H1 (cell line): ENCODE measurements at regions not wholly inside any gene's neighbourhood (a gene's known extent, or its start where the extent isn't known, plus 50 kb on each side); places are given as distances from the start of the nearest gene placed in this dataset.

Source experiments
- CTCF ChIA-PET: fragments of 300-600 bp; sonication (Branson Sonifier 250); formaldehyde crosslinking; loops from one replicate; lab custom pipeline; 2021; ENCODE audit not compliant: partially characterized antibody; lab: Charles Lee
- POLR2A ChIA-PET: fragments of 300-600 bp; sonication (Branson Sonifier 250); formaldehyde crosslinking; loops from one replicate; lab custom pipeline; 2021; ENCODE audit warnings: inconsistent platforms; ENCODE audit not compliant: partially characterized antibody; lab: Charles Lee
- DNase-seq, 2 experiments: peaks; one replicate each; pipeline versions ENCODE4 v3.0.0 to v3.0.0-alpha.2; 2010 to 2022; ENCODE audit warnings: low spot score in 2 of 2, low read depth in 1 of 2, mixed read lengths in 1 of 2
- FAIRE-seq: peaks from 2 replicates; lab custom pipeline; 2011; peaks lifted over from hg19 to GRCh38; lab: Jason Lieb, UNC
- H2AFZ ChIP-seq: 2 replicates; pipeline ENCODE4 v1.8.1; 2012; ENCODE audit warnings: low read length, inconsistent platforms
- H2AK5ac ChIP-seq: 2 replicates; pipeline ENCODE4 v1.6.1; 2013; ENCODE audit warnings: low read depth, low read length
- H2BK120ac ChIP-seq: replicated peaks from 2 replicates; pipeline ENCODE3; 2013; ENCODE audit warnings: low read depth, low read length, inconsistent platforms
- H2BK12ac ChIP-seq: 2 replicates; pipeline ENCODE4 v1.6.1; 2013; ENCODE audit warnings: low read depth, low read length
- H2BK15ac ChIP-seq: 2 replicates; pipeline ENCODE4 v1.6.1; 2013; ENCODE audit warnings: low read length
- H2BK20ac ChIP-seq: 2 replicates; pipeline ENCODE4 v1.6.1; 2013; ENCODE audit warnings: low read length
- H2BK5ac ChIP-seq: 2 replicates; pipeline ENCODE4 v1.6.1; 2013; ENCODE audit warnings: low read depth, low read length
- H3K14ac ChIP-seq: 2 replicates; pipeline ENCODE4 v1.6.1; 2013; ENCODE audit warnings: inconsistent platforms; ENCODE audit not compliant: insufficient read length
- H3K18ac ChIP-seq: 2 replicates; pipeline ENCODE4 v1.6.1; 2013; ENCODE audit warnings: low read length; ENCODE audit errors: extremely low read depth
- H3K23ac ChIP-seq: 2 replicates; pipeline ENCODE4 v1.6.1; 2013; ENCODE audit warnings: inconsistent platforms; ENCODE audit not compliant: insufficient read length
- H3K23me2 ChIP-seq: 2 replicates; pipeline ENCODE4 v1.6.1; 2013; ENCODE audit warnings: low read depth, low read length
- H3K27ac ChIP-seq: 2 replicates; pipeline ENCODE4 v1.6.1; 2011; ENCODE audit warnings: low read depth, low read length, inconsistent platforms
- H3K27me3 ChIP-seq, 4 experiments: replicated peaks in 1 of 4; 1 replicate in 1 of 4; 2 replicates in 3 of 4; pipeline versions ENCODE4 v1.6.1 to v1.8.1; 2011 to 2013; ENCODE audit warnings: low read length in 3 of 4, mild to moderate bottlenecking in 3 of 4, inconsistent platforms in 2 of 4, mixed read lengths in 2 of 4, moderate library complexity in 1 of 4; ENCODE audit not compliant: control insufficient read depth in 3 of 4, insufficient read depth in 3 of 4; ENCODE audit errors: extremely low read depth in 1 of 4
- H3K36me3 ChIP-seq, 4 experiments: 2 replicates each; pipeline versions ENCODE4 v1.6.1 to v1.8.1; 2011 to 2013; ENCODE audit warnings: mild to moderate bottlenecking in 4 of 4, low read length in 3 of 4, moderate library complexity in 2 of 4, control low read depth in 1 of 4, inconsistent platforms in 1 of 4; ENCODE audit not compliant: insufficient read depth in 4 of 4, control insufficient read depth in 2 of 4
- H3K4ac ChIP-seq: replicated peaks from 2 replicates; pipeline ENCODE3; 2013; ENCODE audit warnings: low read length, low read depth, mixed read lengths, inconsistent platforms; ENCODE audit not compliant: insufficient read length
- H3K4me1 ChIP-seq, 4 experiments: replicated peaks in 1 of 4; 1 replicate in 1 of 4; 2 replicates in 3 of 4; pipeline versions ENCODE4 v1.6.1 to v1.8.1; 2011 to 2013; ENCODE audit warnings: low read length in 3 of 4, inconsistent platforms in 2 of 4, mixed read lengths in 1 of 4; ENCODE audit not compliant: insufficient read depth in 4 of 4, control insufficient read depth in 3 of 4
- H3K4me2 ChIP-seq, 2 experiments: 2 replicates each; pipeline versions ENCODE4 v1.6.1 to v1.8.1; 2011 to 2013; ENCODE audit warnings: low read depth in 2 of 2, low read length in 2 of 2, control low read depth in 1 of 2, inconsistent platforms in 1 of 2, mild to moderate bottlenecking in 1 of 2; ENCODE audit not compliant: insufficient read depth in 1 of 2
- H3K4me3 ChIP-seq, 4 experiments: fragments of 200-600, 300-600 bp in 1 of 4; sonication (generic), shearing (Covaris generic), sonication (Bioruptor Twin) in 1 of 4; 2 replicates each; pipeline versions ENCODE4 v1.5.1 to v1.8.1; 2011 to 2016; ENCODE audit warnings: low read length in 4 of 4, low read depth in 3 of 4, control low read depth in 2 of 4, inconsistent platforms in 2 of 4, mild to moderate bottlenecking in 2 of 4, mixed read lengths in 1 of 4, moderate library complexity in 1 of 4; ENCODE audit not compliant: insufficient read depth in 2 of 4; ENCODE audit errors: extremely low read depth in 1 of 4
- H3K56ac ChIP-seq: replicated peaks from 2 replicates; pipeline ENCODE3; 2013; ENCODE audit warnings: low read depth, mild to moderate bottlenecking, mixed read lengths, low read length, inconsistent platforms; ENCODE audit not compliant: insufficient read length
- H3K79me1 ChIP-seq: 2 replicates; pipeline ENCODE4 v1.6.1; 2013; ENCODE audit warnings: low read depth, low read length, control low read depth
- H3K79me2 ChIP-seq, 2 experiments: 2 replicates each; pipeline versions ENCODE4 v1.6.1 to v1.8.1; 2012 to 2013; ENCODE audit warnings: low read length in 2 of 2, mild to moderate bottlenecking in 2 of 2, inconsistent platforms in 1 of 2; ENCODE audit not compliant: insufficient read depth in 2 of 2, control insufficient read depth in 1 of 2
- H3K9ac ChIP-seq, 4 experiments: replicated peaks in 1 of 4; 1 replicate in 1 of 4; 2 replicates in 3 of 4; pipeline versions ENCODE4 v1.6.1 to v1.8.1; 2011 to 2013; ENCODE audit warnings: low read depth in 3 of 4, low read length in 3 of 4, control low read depth in 2 of 4, mild to moderate bottlenecking in 2 of 4, moderate library complexity in 2 of 4, inconsistent platforms in 1 of 4; ENCODE audit errors: extremely low read depth in 1 of 4
- H3K9me3 ChIP-seq, 2 experiments: 2 replicates each; pipeline versions ENCODE4 v1.6.1 to v1.8.1; 2012 to 2013; ENCODE audit warnings: mild to moderate bottlenecking in 2 of 2, moderate library complexity in 2 of 2, control low read depth in 1 of 2, inconsistent platforms in 1 of 2, low read depth in 1 of 2, low read length in 1 of 2, mixed read lengths in 1 of 2; ENCODE audit not compliant: insufficient read depth in 2 of 2
- H4K20me1 ChIP-seq, 2 experiments: replicated peaks in 1 of 2; 2 replicates each; pipeline versions ENCODE3 to v1.8.1; 2011 to 2013; ENCODE audit warnings: inconsistent platforms in 2 of 2, low read length in 2 of 2, mild to moderate bottlenecking in 1 of 2; ENCODE audit not compliant: insufficient read depth in 2 of 2, control insufficient read depth in 1 of 2
- H4K5ac ChIP-seq: 2 replicates; pipeline ENCODE4 v1.6.1; 2013; ENCODE audit warnings: low read length, low read depth, mixed read lengths, inconsistent platforms; ENCODE audit not compliant: insufficient read length
- H4K8ac ChIP-seq: 2 replicates; pipeline ENCODE4 v1.8.0; 2013; ENCODE audit warnings: mild to moderate bottlenecking, moderate library complexity, low read length, inconsistent platforms; ENCODE audit not compliant: insufficient read depth; ENCODE audit errors: extremely low read depth
- H4K91ac ChIP-seq: replicated peaks from 2 replicates; pipeline ENCODE3; 2013; ENCODE audit warnings: low read length, mixed read lengths, inconsistent platforms; ENCODE audit not compliant: insufficient read length
- GABPA ChIP-seq: IDR thresholded peaks from 2 replicates; pipeline ENCODE4 v1.6.1; 2011; ENCODE audit warnings: mild to moderate bottlenecking, low read length, moderate library complexity, borderline replicate concordance; ENCODE audit not compliant: insufficient read depth
- GTF2F1 ChIP-seq: IDR thresholded peaks from 2 replicates; pipeline ENCODE4 v1.6.1; 2012; ENCODE audit warnings: low read depth, low read length, improper control_type of control experiment, borderline replicate concordance
- JUN ChIP-seq: IDR thresholded peaks from 2 replicates; pipeline ENCODE4 v1.6.1; 2011; ENCODE audit warnings: low read depth, mild to moderate bottlenecking, improper control_type of control experiment, low read length
- KDM1A ChIP-seq: fragments of 200-600, 300-600 bp; sonication (generic); IDR thresholded peaks from 2 replicates; pipeline ENCODE4 v1.7.1; 2016; ENCODE audit warnings: mild to moderate bottlenecking, low read length, borderline replicate concordance
- KDM5A ChIP-seq: fragments of 200-600 bp; IDR thresholded peaks from 2 replicates; pipeline ENCODE4 v1.7.1; 2012; ENCODE audit warnings: mild to moderate bottlenecking, low read length, inconsistent platforms, mixed read lengths
- PHF8 ChIP-seq: fragments of 200-600 bp; sonication (generic); conservative IDR thresholded peaks from 2 replicates; pipeline ENCODE4 v1.7.1; 2012; ENCODE audit warnings: low read depth, mild to moderate bottlenecking, inconsistent platforms, low read length, moderate library complexity
- SIRT6 ChIP-seq: IDR thresholded peaks from one replicate; pipeline ENCODE4 v1.7.1; 2012; ENCODE audit warnings: low read length, inconsistent platforms
- SUZ12 ChIP-seq: fragments of 200-600 bp; sonication (generic); IDR thresholded peaks from 2 replicates; pipeline ENCODE4 v1.6.1; 2012; ENCODE audit warnings: mild to moderate bottlenecking, inconsistent platforms, low read length, moderate library complexity, mixed read lengths
- WGBS, 2 experiments: shearing (Covaris generic) in 1 of 2; methylation state at CpG; one replicate each; pipeline versions ENCODE4 v1.1.6 to v1.1.7; 2013 to 2015; ENCODE audit warnings: low lambda C conversion rate in 2 of 2, mixed read lengths in 2 of 2, inconsistent platforms in 1 of 2, low coverage in 1 of 2, missing lambda C conversion rate in 1 of 2; ENCODE audit not compliant: insufficient replicate concordance in 2 of 2, insufficient coverage in 1 of 2, insufficient read length in 1 of 2; ENCODE audit errors: extremely low coverage in 1 of 2, missing lambda C conversion rate in 1 of 2; 5-methylcytosine and 5-hydroxymethylcytosine counted together

DNA sequence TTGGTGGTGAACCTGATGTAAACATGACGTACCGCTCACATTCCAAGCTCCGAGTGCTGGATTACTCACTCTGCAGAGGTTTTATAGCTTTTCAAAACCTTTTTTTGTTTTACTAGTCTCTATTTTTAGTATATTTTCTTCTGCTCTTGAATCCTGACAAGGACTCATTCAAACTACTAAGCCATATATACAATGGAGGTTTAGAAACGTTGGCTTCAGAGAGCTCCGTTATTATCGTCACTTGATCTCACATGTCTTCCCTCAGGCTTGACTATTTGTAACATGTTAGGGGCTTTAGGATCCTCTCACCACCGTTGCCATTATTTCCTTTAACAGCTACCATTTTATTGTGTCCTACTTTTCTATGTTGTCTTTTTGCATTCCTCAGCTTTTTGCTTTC is 1321.5 kb upstream of the FLRT2 start:
- CTCF ChIA-PET = no interaction called here
- no peaks in the 10 kb centered on the region for H3K36me3 ChIP-seq
- H3K4me1 ChIP-seq = no peaks in the 10 kb centered on the region
- no peak overlapping the region for H4K91ac ChIP-seq
- FAIRE-seq (no peak), DNase-seq (no peak)
- no peak overlapping the region for H2BK15ac ChIP-seq
- H4K5ac ChIP-seq = no peak overlapping the region
- 94% methylated on average over 7 of the region's 7 CpGs; no CpG with 5 or more reads in 1 of the 2 experiments for WGBS, 2 experiments
- H3K79me2 ChIP-seq = no peaks in the 10 kb centered on the region
- no peak overlapping the region for H3K56ac ChIP-seq
- no peaks in the 10 kb centered on the region for H3K9me3 ChIP-seq
- no peak overlapping the region for H2BK120ac ChIP-seq
- H3K4me2 ChIP-seq = no peak overlapping the region
- H3K4ac ChIP-seq = no peak overlapping the region
- TF ChIP-seq SIRT6 (no peak), JUN (no peak), GABPA (no peak), KDM1A (no peak), GTF2F1 (no peak), KDM5A (no peak), PHF8 (no peak), SUZ12 (no peak)
- POLR2A ChIA-PET = no interaction called here
- H2AFZ ChIP-seq = no peak overlapping the region
- H2BK20ac ChIP-seq = no peak overlapping the region
- H3K18ac ChIP-seq = no peak overlapping the region
- H4K8ac ChIP-seq = no peak overlapping the region
- H3K23ac ChIP-seq = no peak overlapping the region
- H3K23me2 ChIP-seq = no peaks in the 10 kb centered on the region
- no peak overlapping the region for H2BK5ac ChIP-seq
- no peak overlapping the region for H3K14ac ChIP-seq
- H2AK5ac ChIP-seq = no peak overlapping the region
- no peaks in the 10 kb centered on the region for H4K20me1 ChIP-seq
- no peak overlapping the region for H3K4me3 ChIP-seq
- no peak overlapping the region for H2BK12ac ChIP-seq
- no peak overlapping the region for H3K27ac ChIP-seq
- H3K9ac ChIP-seq = no peak overlapping the region
- no peaks in the 10 kb centered on the region for H3K79me1 ChIP-seq
- H3K27me3 ChIP-seq = no peaks in the 10 kb centered on the region
